Lower leg skin (tissue), 3 donors: ENCODE measurements at regions not wholly inside any gene's neighbourhood (a gene's known extent, or its start where the extent isn't known, plus 50 kb on each side); places are given as distances from the start of the nearest gene placed in this dataset.

Experiments
- CTCF ChIP-seq, 3 donors: fragments of 450-650 bp; IDR thresholded peaks; one replicate each; pipeline ENCODE4 v1.5.1; 2016; ENCODE audit warnings: antibody characterized with exemption in 3 of 3, mild to moderate bottlenecking in 3 of 3, moderate library complexity in 2 of 3
- POLR2A ChIP-seq, 2 donors: fragments of 450-650 bp; IDR thresholded peaks; one replicate each; pipeline ENCODE4 v1.6.1; 2016 to 2017; ENCODE audit warnings: antibody characterized with exemption in 2 of 2, mild to moderate bottlenecking in 1 of 2, moderate library complexity in 1 of 2

GRCh38 chr9:19587678-19588077 lies 178.9 kb downstream of the ACER2 start:
- no peak for TF ChIP-seq CTCF (IDR thresholded peaks at IDR 0.05)
- TF ChIP-seq POLR2A (IDR thresholded peaks at IDR 0.05) = no peak
